ENCODE measurements at regions not wholly inside any gene's neighbourhood (a gene's known extent, or its start where the extent isn't known, plus 50 kb on each side); places are given as distances from the start of the nearest gene placed in this dataset.

DNA sequence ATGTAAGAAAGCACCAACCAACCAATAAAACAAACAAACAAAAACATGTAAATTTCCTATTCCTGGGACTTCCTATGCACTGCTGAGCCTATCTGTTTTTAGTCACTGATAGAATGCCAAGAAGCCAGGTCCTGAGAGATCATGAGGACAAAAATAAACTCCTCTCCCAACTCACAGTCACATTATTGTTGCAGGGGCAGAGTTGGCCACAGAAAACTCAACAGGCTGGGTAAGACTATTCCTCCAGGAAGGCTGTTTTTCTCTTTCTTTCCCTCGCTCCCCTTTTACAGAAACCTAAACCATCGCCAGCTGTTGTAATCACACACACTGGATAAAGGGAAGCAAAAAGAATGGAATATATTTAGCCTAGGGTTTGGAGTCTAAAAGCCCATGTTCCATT is 55.8 kb upstream of the METAP2 start:
- no peaks in the 10 kb centered on the region for H3K36me3 ChIP-seq
- no peak overlapping the region for H3K27ac ChIP-seq
- no peak for DNase-seq
- intact Hi-C loops (cut with DNase I; ENCODE audit: low total_unique reads), result no loop called here
- no peak overlapping the region for H3K4me3 ChIP-seq
- no peaks in the 10 kb centered on the region for H3K27me3 ChIP-seq (replicated peaks in 1 of 7)
- no peaks in the 10 kb centered on the region for H3K9me3 ChIP-seq
- WGBS, 5 donors, result 87 to 92% (median 89%) methylated on average over 2 of the region's 2 CpGs
- no peaks in the 10 kb centered on the region for H3K4me1 ChIP-seq
- TF ChIP-seq POLR2AphosphoS5 (IDR thresholded peaks at IDR 0.05) (no peak), POLR2A (IDR thresholded peaks at IDR 0.05) (no peak)
- TF ChIP-seq, protein P1, sequence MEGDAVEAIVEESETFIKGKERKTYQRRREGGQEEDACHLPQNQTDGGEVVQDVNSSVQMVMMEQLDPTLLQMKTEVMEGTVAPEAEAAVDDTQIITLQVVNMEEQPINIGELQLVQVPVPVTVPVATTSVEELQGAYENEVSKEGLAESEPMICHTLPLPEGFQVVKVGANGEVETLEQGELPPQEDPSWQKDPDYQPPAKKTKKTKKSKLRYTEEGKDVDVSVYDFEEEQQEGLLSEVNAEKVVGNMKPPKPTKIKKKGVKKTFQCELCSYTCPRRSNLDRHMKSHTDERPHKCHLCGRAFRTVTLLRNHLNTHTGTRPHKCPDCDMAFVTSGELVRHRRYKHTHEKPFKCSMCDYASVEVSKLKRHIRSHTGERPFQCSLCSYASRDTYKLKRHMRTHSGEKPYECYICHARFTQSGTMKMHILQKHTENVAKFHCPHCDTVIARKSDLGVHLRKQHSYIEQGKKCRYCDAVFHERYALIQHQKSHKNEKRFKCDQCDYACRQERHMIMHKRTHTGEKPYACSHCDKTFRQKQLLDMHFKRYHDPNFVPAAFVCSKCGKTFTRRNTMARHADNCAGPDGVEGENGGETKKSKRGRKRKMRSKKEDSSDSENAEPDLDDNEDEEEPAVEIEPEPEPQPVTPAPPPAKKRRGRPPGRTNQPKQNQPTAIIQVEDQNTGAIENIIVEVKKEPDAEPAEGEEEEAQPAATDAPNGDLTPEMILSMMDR (IDR thresholded peaks at IDR 0.05 in 8 of 11, conservative IDR thresholded peaks at IDR 0.05 in 3 of 11), result no peak

All from spleen (tissue), 11 donors.